Gastrocnemius medialis (tissue), 4 donors: ENCODE measurements at regions not wholly inside any gene's neighbourhood (a gene's known extent, or its start where the extent isn't known, plus 50 kb on each side); places are given as distances from the start of the nearest gene placed in this dataset.

ENCODE experiments used
- POLR2A ChIP-seq, 2 donors: fragments of 450-650 bp; IDR thresholded peaks; one replicate each; pipeline ENCODE4 v1.6.1; 2017; ENCODE audit warnings: antibody characterized with exemption in 2 of 2, mild to moderate bottlenecking in 2 of 2, moderate library complexity in 2 of 2
- TF ChIP-seq, protein P1 (sequence below), 5 experiments: fragments of 450-650 bp in 3 of 5; fragments of 200-600 bp in 2 of 5; sonication (generic) in 2 of 5; IDR thresholded peaks in 4 of 5; conservative IDR thresholded peaks in 1 of 5; 1 replicate in 4 of 5; 2 replicates in 1 of 5; pipeline ENCODE4 v1.5.1; 2016 to 2019; ENCODE audit warnings: antibody characterized with exemption in 5 of 5, mild to moderate bottlenecking in 3 of 5, moderate library complexity in 3 of 5

DNA sequence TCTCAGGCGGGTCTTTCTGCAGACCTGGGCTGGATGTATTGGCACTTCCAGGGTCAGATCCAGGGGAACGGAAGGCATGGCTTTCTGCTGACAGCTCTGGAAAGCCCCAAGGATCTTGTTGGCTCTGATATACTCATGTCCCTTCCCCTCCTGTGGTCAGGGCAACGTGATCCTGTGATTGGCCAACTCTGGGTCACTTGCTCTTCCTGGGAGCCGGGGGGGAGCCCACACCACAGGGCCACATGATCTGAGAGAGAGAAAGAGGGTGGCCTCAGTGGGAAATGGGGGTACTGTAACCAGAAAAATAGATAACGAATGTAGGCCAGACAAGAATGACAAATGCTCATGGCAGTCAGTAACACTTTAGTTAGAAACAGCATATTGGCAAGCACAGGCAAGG is 223.0 kb downstream of the NFATC2 start:
- TF ChIP-seq POLR2A (IDR thresholded peaks at IDR 0.05): no peak
- TF ChIP-seq, protein P1, sequence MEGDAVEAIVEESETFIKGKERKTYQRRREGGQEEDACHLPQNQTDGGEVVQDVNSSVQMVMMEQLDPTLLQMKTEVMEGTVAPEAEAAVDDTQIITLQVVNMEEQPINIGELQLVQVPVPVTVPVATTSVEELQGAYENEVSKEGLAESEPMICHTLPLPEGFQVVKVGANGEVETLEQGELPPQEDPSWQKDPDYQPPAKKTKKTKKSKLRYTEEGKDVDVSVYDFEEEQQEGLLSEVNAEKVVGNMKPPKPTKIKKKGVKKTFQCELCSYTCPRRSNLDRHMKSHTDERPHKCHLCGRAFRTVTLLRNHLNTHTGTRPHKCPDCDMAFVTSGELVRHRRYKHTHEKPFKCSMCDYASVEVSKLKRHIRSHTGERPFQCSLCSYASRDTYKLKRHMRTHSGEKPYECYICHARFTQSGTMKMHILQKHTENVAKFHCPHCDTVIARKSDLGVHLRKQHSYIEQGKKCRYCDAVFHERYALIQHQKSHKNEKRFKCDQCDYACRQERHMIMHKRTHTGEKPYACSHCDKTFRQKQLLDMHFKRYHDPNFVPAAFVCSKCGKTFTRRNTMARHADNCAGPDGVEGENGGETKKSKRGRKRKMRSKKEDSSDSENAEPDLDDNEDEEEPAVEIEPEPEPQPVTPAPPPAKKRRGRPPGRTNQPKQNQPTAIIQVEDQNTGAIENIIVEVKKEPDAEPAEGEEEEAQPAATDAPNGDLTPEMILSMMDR (IDR thresholded peaks at IDR 0.05 in 4 of 5, conservative IDR thresholded peaks at IDR 0.05 in 1 of 5): no peak
